AG04449 (cell line): ENCODE measurements at regions not wholly inside any gene's neighbourhood (a gene's known extent, or its start where the extent isn't known, plus 50 kb on each side); places are given as distances from the start of the nearest gene placed in this dataset.
"Not testable (repeated sequence)": the region's sequence is repeated elsewhere in the genome, so short reads cannot be mapped to it uniquely, and the experiment has no call there.

Experiments
- CTCF ChIA-PET: fragments of 350-600 bp; formaldehyde crosslinking; extraction: SDS; loops from one replicate; lab custom pipeline; 2021; ENCODE audit warnings: antibody characterized with exemption; lab: Yijun Ruan, JAX
- POLR2A ChIA-PET: fragments of 400-600, 350-600 bp; formaldehyde crosslinking; extraction: SDS; loops from one replicate; lab custom pipeline; 2020; ENCODE audit warnings: antibody characterized with exemption, inconsistent platforms; lab: Yijun Ruan, JAX
- DNase-seq: peaks from one replicate; pipeline ENCODE4 v3.0.0-alpha.2; 2010; ENCODE audit warnings: low read depth, low spot score
- H3K4me3 ChIP-seq: 2 replicates; pipeline ENCODE4 v1.5.1; 2011; ENCODE audit warnings: low read depth, mild to moderate bottlenecking, control low read depth, low read length
- TF ChIP-seq, protein P1 (sequence below): IDR thresholded peaks from one replicate; pipeline ENCODE4 v1.5.1; 2011; ENCODE audit warnings: mild to moderate bottlenecking, moderate library complexity, low read length, control low read depth, inconsistent platforms; ENCODE audit not compliant: insufficient read depth; ENCODE audit errors: missing control alignments

- ChIA-PET CTCF (no interaction called here), POLR2A (no interaction called here)
- no peak for DNase-seq
- no peak overlapping the region for H3K4me3 ChIP-seq
- TF ChIP-seq, protein P1, sequence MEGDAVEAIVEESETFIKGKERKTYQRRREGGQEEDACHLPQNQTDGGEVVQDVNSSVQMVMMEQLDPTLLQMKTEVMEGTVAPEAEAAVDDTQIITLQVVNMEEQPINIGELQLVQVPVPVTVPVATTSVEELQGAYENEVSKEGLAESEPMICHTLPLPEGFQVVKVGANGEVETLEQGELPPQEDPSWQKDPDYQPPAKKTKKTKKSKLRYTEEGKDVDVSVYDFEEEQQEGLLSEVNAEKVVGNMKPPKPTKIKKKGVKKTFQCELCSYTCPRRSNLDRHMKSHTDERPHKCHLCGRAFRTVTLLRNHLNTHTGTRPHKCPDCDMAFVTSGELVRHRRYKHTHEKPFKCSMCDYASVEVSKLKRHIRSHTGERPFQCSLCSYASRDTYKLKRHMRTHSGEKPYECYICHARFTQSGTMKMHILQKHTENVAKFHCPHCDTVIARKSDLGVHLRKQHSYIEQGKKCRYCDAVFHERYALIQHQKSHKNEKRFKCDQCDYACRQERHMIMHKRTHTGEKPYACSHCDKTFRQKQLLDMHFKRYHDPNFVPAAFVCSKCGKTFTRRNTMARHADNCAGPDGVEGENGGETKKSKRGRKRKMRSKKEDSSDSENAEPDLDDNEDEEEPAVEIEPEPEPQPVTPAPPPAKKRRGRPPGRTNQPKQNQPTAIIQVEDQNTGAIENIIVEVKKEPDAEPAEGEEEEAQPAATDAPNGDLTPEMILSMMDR: no peak
Observed at GRCh38 chr4:118585015-118585414, 100.2 kb upstream of the METTL14 start.

- ChIA-PET POLR2A (no interaction called here), CTCF (no interaction called here)
- TF ChIP-seq, protein P1: no peak
- DNase-seq: no peak
- H3K4me3 ChIP-seq: no peak overlapping the region
Observed at GRCh38 chr4:118586357-118586790, 98.8 kb upstream of the METTL14 start.

DNA sequence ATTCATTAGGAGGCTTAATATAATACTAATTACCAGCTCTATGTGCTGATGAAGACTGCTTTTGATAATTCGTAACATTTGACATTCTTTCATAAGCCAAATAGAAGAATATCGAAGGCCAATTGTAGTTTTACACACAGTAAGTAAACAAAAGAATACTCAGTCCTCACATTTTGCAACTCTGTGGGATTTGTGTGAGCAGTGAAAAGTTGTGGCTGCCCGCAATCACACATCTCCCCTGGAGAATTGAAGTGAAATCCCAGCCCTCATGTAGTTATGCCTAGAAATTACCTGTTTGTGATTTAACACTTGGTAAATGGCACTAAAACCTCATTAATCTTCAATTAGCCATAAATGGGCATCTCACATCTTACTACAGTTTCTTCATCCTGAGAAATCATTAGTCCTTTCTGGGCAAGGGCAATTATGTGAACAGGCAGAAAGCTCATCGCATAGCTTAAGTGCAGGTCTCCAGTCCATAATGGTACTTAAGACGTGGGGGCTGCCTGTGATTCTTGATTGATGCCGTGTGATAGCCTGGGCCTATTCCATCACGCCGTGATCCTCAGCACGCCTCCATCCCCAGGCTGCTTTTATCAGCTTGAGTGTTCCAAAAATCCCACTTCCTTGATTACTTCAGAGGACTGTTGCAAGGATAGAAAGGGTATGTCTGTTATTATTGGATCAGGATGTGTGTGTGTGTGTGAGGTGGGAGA, 97.9 kb upstream of the METTL14 start:
- TF ChIP-seq, protein P1: no peak

GRCh38 chr4:118587946-118588345, 97.2 kb upstream of the METTL14 start:
- H3K4me3 ChIP-seq: no peak overlapping the region
- TF ChIP-seq, protein P1: no peak
- POLR2A ChIA-PET: no interaction called here
- DNase-seq: no peak
- CTCF ChIA-PET: interaction anchor here (0.8 kb wide), 1 partner anchor 97 kb away, joined by 3 read pairs; the partner anchor contains the start of gene METTL14

More for the DNA sequence above, 97.9 kb upstream of the METTL14 start:
- POLR2A ChIA-PET: no interaction called here
- no peak for DNase-seq
- CTCF ChIA-PET: interaction anchor here (0.8 kb wide), 1 partner anchor 98 kb away, joined by 3 read pairs; the partner anchor contains the start of gene METTL14
- H3K4me3 ChIP-seq: no peak overlapping the region

DNA sequence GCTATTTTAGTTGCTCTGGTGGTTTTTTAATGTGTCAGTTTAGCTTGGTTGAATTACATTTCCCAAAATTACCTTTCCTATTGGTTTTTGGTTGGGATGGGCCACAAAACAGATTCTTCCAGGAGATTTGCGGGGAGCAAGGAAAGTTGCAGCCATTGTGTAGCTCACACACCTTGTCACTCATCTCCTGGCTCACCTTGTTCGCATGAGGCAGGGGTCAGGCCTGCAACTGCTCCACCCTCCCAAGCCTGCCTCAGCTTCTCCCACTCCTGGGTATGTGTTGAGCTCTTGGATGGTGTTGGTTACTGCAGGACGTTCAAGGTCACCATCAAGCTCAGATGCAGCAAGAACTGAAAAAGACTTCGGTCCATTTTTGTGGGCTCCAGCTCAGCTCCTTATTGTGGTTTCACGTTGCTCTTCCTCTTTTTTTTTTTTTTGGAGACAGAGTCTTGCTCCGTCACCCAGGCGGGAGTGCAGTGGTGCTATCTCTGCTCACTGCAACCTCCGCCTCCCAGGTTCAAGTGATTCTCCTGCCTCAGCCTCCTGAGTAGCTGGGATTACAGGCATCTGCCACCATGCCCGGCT, 95.6 kb upstream of the METTL14 start:
- ChIA-PET POLR2A (no interaction called here), CTCF (no interaction called here)
- H3K4me3 ChIP-seq: no peak overlapping the region
- DNase-seq: no peak
- TF ChIP-seq, protein P1: no peak

DNA sequence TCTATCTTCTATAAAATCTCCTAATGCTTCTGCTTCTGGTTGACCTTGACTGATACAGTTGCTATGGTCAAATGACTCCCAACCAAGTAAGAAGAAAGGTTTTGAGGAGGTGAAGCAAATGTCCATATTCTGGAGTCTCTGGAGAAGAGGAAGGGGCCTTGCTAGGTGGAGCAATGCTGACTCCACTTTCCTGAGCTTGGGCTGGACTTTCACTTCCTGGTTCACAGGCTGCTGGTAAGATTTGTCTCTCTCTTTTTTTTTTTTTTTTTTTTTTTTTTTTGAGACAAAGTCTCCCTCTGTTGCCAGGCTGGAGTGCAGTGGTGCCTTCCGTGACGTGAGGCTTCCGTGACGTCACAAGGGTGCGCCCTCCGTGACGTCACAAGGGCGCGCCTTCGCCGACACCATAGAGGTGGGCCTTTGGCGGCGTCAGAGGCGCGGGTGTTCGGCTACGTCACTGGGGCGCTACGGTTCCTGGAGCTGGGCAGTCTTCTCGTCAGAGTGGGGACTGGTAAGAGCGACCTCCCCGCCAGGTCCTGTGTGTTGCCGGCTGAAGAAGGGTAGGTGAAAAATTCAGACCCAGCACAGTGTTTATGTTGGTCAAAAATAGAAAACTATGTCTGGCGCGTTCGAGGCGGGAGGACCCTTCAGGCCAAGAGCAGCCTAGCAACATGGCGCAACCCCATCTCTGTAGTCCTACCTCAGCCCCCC, 93.7 kb upstream of the METTL14 start:
- peak; percentile 66 for DNase-seq
- H3K4me3 ChIP-seq: peak overlapping the region; percentile 63
- CTCF ChIA-PET, POLR2A ChIA-PET: not testable (repeated sequence)

- DNase-seq, CTCF ChIA-PET, POLR2A ChIA-PET: not testable (repeated sequence)
- peak overlapping the region; percentile 63 for H3K4me3 ChIP-seq
Observed at GRCh38 chr4:118592289-118592688, 92.9 kb upstream of the METTL14 start.

DNA sequence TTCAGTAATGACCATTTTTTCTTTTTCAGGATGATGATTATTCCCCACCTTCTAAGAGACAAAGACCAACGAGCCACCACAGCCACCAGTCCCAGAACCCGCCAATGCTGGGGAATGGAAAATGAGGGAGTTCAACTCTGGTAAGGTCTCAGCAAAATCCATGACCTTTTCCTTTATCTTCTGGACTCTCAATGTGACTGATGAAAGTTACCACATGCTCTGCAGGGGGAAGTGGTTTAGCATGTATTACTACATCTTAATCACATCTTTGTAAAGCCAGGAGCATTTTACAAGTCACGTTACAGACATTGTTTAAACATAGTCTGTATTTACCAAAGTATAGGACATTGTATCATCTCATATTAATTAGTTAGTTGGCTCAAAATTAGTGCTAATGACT, 89.3 kb upstream of the METTL14 start:
- H3K4me3 ChIP-seq, CTCF ChIA-PET, POLR2A ChIA-PET, DNase-seq: not testable (repeated sequence)

DNA sequence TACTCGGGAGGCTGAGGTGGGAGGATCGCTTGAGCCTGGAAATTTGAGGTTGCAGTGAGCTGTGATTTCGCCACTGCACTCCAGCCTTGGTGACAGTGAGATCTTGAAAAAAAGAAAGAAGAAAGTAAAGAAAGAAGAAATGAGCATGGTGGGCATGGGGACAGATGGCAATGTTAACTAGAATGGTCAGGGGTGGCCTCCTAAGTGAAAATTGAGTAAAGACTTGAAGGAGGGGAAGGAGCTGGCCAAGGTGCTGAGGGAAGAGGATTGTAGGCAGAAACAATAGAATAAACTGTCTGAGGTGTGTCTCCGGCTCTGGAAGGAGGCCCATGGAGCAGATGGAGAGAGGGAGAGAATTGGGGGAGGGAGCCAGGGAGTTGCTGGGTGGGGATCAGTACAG, 60.1 kb upstream of the METTL14 start:
- DNase-seq, POLR2A ChIA-PET, CTCF ChIA-PET, H3K4me3 ChIP-seq: not testable (repeated sequence)

DNA sequence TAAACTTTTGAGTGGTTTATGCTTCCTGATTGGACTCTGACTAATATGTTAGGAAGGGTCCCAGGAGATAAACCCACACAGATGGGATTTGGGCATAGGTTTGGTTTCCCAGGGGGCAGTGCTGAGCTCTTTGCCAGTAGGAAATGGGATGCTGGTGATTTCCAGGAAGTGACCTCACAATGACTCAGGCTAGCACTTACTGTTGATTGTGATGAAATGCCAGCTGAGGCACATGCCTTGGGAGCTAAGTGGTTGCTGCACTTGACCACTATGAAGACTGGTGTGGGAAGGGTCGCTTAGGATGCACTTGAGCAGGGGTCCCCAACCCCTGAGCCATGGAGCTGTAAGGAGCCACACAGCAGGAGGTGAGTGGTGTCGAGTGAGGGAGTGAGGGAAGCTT, 55.5 kb upstream of the METTL14 start:
- DNase-seq, CTCF ChIA-PET: not testable (repeated sequence)

More for the DNA sequence above, 55.5 kb upstream of the METTL14 start:
- POLR2A ChIA-PET, H3K4me3 ChIP-seq: not testable (repeated sequence)
